ENCODE measurements at regions not wholly inside any gene's neighbourhood (a gene's known extent, or its start where the extent isn't known, plus 50 kb on each side); places are given as distances from the start of the nearest gene placed in this dataset.

DNA sequence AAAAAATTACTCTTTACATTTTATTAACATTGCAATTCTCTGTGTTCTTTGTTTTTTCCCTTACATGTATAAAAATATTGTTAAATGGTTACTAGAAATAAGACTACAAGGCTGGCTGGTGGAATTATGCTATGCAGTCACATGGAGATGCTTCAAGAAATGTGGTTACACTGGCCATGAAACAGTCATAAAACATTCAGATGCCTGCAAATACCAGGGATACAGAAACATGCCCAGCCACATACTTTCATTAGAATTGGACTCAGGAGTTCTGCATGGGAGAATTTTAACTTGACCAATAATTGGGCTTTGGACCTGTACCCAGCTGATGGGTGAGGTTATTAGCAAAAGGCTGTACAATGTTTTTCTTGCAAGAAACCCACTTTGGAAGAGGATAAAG lies 1407.7 kb upstream of the SLC10A2 start:
- no peak overlapping the region for H3K27ac ChIP-seq
- H3K36me3 ChIP-seq = no peaks in the 10 kb centered on the region
- DNase-seq (ENCODE audit: extremely low spot score in 2 of 2) = no peak
- H3K4me1 ChIP-seq = no peaks in the 10 kb centered on the region
- no peak for TF ChIP-seq POLR2A (IDR thresholded peaks at IDR 0.05)
- TF ChIP-seq, protein P1, sequence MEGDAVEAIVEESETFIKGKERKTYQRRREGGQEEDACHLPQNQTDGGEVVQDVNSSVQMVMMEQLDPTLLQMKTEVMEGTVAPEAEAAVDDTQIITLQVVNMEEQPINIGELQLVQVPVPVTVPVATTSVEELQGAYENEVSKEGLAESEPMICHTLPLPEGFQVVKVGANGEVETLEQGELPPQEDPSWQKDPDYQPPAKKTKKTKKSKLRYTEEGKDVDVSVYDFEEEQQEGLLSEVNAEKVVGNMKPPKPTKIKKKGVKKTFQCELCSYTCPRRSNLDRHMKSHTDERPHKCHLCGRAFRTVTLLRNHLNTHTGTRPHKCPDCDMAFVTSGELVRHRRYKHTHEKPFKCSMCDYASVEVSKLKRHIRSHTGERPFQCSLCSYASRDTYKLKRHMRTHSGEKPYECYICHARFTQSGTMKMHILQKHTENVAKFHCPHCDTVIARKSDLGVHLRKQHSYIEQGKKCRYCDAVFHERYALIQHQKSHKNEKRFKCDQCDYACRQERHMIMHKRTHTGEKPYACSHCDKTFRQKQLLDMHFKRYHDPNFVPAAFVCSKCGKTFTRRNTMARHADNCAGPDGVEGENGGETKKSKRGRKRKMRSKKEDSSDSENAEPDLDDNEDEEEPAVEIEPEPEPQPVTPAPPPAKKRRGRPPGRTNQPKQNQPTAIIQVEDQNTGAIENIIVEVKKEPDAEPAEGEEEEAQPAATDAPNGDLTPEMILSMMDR (IDR thresholded peaks at IDR 0.05) = no peak
- no peak for TF ChIP-seq POLR2AphosphoS5 (IDR thresholded peaks at IDR 0.05; ENCODE audit: insufficient read depth in 1 of 2, low read depth in 1 of 2)
- H3K4me3 ChIP-seq = no peak overlapping the region
- H3K27me3 ChIP-seq = no peaks in the 10 kb centered on the region
- no peaks in the 10 kb centered on the region for H3K9me3 ChIP-seq
- intact Hi-C loops (cut with DNase I) = no loop called here

DNA sequence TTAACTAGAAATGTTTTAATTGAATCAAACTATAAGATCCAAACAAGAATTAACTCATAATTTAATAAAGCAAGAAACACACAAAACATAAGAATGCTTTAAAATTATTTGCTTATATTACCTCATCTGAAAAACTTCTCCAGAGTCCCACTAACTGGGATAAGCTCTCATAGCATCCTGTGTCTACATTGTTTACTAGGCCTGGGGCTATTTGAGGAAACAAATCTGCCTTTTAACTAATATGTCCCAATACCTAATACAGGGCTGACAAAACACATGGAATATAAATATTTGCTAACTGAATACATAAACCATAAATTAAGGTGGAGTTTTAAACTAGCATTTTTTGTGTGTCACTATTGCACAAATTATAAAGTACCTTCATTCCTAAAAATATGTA lies 1399.8 kb upstream of the SLC10A2 start:
- Histone ChIP-seq H3K36me3 (no peaks in the 10 kb centered on the region), H3K4me3 (no peak overlapping the region), H3K27me3 (no peaks in the 10 kb centered on the region), H3K9me3 (no peaks in the 10 kb centered on the region), H3K27ac (no peak overlapping the region), H3K4me1 (no peaks in the 10 kb centered on the region)
- intact Hi-C loops (cut with DNase I) = no loop called here
- TF ChIP-seq POLR2A (IDR thresholded peaks at IDR 0.05) (no peak), POLR2AphosphoS5 (IDR thresholded peaks at IDR 0.05; ENCODE audit: insufficient read depth in 1 of 2, low read depth in 1 of 2) (no peak)
- TF ChIP-seq, protein P1 (IDR thresholded peaks at IDR 0.05) = no peak
- DNase-seq (ENCODE audit: extremely low spot score in 2 of 2) = no peak

DNA sequence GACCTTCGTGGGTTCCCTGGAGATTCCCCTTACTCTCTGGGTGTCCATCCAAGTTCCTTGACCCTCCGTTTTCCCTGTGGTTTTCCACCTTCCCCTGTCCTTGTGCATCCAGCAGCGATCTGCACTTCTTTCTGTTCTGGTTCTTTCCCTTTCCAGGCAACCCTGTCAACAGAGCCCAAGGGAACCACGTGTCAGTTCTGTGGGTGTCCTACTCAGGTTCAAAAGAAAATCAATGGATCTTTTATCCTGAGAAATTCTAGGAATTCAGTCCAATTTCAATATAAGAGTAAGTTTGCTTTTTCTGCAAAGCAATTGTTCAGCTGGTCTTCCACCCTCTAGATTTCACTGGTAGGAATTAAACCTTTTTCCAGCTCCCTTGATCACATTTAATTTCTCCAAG lies 1394.8 kb upstream of the SLC10A2 start:
- H3K36me3 ChIP-seq = no peaks in the 10 kb centered on the region

GRCh38 chr13:104460554-104460953 lies 1394.3 kb upstream of the SLC10A2 start:
- intact Hi-C loops (cut with DNase I) = no loop called here
- no peak for TF ChIP-seq POLR2AphosphoS5 (IDR thresholded peaks at IDR 0.05; ENCODE audit: insufficient read depth in 1 of 2, low read depth in 1 of 2)
- TF ChIP-seq, protein P1 (IDR thresholded peaks at IDR 0.05) = no peak
- Histone ChIP-seq H3K9me3 (no peaks in the 10 kb centered on the region), H3K27me3 (no peaks in the 10 kb centered on the region), H3K4me1 (no peaks in the 10 kb centered on the region), H3K4me3 (no peak overlapping the region), H3K27ac (no peak overlapping the region), H3K36me3 (no peaks in the 10 kb centered on the region)
- no peak for DNase-seq (ENCODE audit: extremely low spot score in 2 of 2)

More for the DNA sequence above, 1394.8 kb upstream of the SLC10A2 start:
- intact Hi-C loops (cut with DNase I) = no loop called here
- no peaks in the 10 kb centered on the region for H3K9me3 ChIP-seq
- no peak for TF ChIP-seq POLR2AphosphoS5 (IDR thresholded peaks at IDR 0.05; ENCODE audit: insufficient read depth in 1 of 2, low read depth in 1 of 2)
- TF ChIP-seq POLR2A (IDR thresholded peaks at IDR 0.05) = no peak
- TF ChIP-seq, protein P1 (IDR thresholded peaks at IDR 0.05) = no peak
- no peak overlapping the region for H3K4me3 ChIP-seq
- no peaks in the 10 kb centered on the region for H3K4me1 ChIP-seq
- no peak overlapping the region for H3K27ac ChIP-seq
- no peaks in the 10 kb centered on the region for H3K27me3 ChIP-seq
- DNase-seq (ENCODE audit: extremely low spot score in 2 of 2) = no peak

- Histone ChIP-seq H3K27me3 (no peaks in the 10 kb centered on the region), H3K36me3 (no peaks in the 10 kb centered on the region), H3K27ac (no peak overlapping the region), H3K4me3 (no peak overlapping the region), H3K9me3 (no peaks in the 10 kb centered on the region), H3K4me1 (no peaks in the 10 kb centered on the region)
- intact Hi-C loops (cut with DNase I) = no loop called here
- DNase-seq (ENCODE audit: extremely low spot score in 2 of 2) = no peak
- TF ChIP-seq POLR2A (IDR thresholded peaks at IDR 0.05) (no peak), POLR2AphosphoS5 (IDR thresholded peaks at IDR 0.05; ENCODE audit: insufficient read depth in 1 of 2, low read depth in 1 of 2) (no peak)
- TF ChIP-seq, protein P1 (IDR thresholded peaks at IDR 0.05) = no peak
Observed at GRCh38 chr13:104450006-104450405, 1383.8 kb upstream of the SLC10A2 start.

Data from vagina (tissue), 2 donors.